GM19395 (cell line): ENCODE measurements at regions not wholly inside any gene's neighbourhood (a gene's known extent, or its start where the extent isn't known, plus 50 kb on each side); places are given as distances from the start of the nearest gene placed in this dataset.
"Not testable (repeated sequence)": the region's sequence is repeated elsewhere in the genome, so short reads cannot be mapped to it uniquely, and the experiment has no call there.

Experiments
- ATAC-seq: cut with Tn5 transposase; IDR thresholded peaks from one replicate; pipeline ENCODE4 v1.9.1; 2021; ENCODE audit warnings: mild to moderate bottlenecking, moderate library complexity; ENCODE audit not compliant: unreplicated experiment

DNA sequence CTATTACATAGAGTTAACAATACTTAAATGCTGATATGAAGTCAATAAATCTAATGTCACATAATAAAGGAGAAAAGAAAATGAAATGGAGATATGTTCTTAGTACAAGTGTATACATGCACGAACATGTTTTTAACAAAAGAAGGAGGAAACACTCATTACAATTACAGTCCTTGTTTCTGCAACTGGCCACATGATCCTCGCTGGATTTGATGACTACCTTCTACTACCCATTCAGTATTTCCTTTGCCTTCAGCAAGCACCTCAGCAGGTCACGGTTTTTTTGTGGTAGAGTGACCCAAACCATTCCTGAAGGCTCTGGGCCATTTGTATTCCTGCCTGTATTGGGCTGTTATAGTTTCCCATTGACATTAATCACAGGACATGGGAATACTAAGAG is 172.8 kb upstream of the CXADR start:
- no peak for ATAC-seq

DNA sequence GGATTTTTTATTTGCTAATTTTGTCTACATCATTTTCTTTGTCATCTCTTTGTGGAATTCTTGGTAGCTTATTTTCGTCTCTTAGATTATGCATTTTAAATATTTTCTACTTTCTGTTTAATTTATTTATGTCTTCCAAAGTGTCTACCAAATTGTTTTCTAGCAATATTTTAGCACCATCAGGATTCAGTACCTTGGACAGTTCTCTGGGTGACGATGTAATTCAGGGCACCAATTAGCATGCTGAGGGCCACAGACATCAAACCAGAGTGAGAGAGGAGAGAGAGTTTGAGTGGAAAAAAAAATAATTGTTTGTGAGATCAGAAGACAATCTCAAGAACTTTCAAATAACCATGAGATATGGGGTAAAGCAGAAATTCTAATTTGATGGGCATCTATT is 169.8 kb upstream of the CXADR start:
- no peak for ATAC-seq

DNA sequence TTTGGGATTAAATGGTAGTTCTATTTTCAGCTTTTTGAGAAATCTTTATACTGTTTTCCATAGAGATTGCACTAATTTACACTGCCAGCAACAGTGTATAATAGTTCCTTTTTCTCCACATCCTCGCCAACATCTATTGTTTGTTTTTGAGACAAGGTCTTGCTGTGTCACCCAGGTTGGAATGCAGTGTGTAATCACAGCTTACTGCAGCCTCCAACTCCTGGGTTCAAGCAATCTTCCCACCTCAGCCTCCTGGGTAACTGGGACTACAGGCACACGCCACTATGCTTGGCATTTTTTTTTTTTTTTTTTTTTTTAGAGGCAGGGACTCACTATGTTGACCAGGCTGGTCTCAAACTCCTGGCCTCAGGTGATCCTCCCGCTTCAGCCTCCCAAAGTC is 164.5 kb upstream of the CXADR start:
- no peak for ATAC-seq

DNA sequence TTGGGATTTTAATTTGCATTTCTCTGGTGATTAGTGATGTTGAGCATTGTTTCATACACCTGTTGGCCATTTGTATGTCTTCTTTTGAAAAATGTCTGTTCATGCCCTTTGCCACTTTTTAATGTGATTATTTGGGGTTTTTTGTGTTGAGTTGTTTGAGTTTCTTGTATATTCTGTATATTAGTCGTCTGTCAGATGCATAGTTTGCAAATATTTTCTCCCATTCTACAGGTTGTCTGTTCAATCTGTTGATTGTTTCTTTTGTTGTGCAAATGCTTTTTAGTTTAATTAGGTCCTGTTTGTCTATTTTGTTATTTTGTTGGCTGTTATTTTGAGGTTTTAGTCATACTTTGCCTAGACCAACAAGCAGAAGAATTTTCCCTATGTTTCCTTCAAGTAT is 164.0 kb upstream of the CXADR start:
- no peak for ATAC-seq

DNA sequence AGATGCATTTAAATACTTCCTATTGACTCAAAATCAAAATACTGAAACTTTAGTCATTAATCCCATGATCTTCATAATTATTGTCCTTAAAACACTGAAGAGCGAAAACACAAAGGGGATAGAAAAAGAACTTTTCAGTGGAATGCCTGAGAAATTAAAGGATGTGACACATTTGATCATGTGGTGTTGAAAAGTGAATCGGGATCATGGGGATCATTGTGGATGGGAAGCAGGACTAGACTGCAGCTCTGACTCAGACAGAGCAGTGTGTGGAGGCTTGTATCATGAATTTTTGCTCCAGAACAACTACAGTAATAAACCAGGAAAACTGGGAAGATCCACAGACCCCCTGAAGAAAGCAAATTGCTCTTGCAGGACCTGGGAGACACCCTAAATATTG is 161.1 kb upstream of the CXADR start:
- ATAC-seq = no peak

DNA sequence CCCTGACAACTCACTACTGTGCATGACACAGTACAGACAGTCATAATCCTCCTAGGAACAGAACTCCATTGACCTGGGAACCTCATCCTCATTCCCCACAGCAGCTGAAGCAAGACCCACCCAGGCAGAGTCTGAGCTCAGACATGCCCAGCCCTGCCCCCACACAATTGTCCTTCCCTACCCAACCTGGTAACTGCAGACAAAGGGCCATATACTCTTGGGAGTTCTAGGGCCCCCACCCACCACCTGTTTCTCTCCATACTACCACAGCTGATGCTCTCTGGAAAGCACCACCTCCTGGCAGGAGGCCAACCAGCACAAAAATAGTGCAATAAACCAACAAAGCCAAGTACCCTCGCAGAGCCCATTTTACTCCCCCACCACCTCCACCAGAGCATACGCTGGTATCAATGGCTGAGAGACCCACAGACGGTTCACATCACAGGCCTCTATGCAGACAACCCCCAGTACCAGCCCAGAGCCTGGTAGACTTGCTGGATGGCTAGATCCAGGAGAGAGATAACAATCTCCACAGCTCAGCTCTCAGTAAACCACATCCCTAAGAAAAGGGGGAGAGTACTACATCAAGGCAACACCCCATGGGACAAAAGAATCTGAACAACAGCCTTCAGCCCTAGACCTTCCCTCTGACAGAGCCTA is 159.7 kb upstream of the CXADR start:
- no peak for ATAC-seq

DNA sequence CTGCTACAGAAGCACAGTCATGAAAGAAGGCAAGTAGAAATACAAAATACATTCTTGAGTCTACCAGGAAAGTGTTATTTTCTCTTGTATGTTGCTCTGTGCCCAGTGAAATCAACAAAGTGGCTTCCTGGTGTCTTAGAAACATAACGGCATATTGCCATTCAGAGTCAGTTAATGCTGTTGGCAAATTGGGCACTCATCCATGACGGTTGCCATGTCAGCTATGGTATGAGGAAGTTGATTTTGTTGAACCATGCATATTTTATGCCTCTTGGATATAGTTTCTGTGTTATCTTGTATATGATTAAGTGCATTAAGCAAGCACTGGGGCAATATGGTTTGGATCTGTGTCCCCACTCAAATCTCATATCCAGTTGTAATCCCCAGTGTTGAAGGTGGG is 153.1 kb upstream of the CXADR start:
- no peak for ATAC-seq

DNA sequence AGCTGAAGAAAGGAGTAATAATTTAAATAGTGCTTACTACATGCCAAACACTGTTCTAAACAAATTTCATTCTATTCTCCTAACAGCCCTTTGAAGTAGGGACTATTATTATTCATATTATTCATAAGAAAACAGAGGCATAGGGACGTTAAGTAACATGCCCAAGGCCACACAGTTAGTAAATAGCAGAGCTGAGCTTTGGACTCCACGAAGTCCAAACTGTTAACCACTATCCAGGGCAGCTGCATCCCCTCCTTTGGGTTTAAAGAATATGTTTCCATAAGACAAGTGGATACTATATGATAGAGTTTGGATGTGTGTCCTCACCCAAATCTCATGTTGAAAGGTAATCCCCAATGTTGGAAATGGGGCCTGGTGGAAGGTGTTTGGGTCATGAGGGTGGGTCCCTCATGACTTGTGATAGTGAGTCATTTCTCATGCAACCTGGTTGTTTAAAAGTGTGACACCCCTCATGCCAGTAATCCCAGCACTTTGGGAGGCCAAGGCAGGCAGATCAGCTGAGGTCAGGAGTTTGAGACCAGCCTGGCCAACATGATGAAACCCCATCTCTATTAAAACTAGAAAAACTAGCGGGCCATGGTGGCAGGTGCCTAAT is 144.0 kb upstream of the CXADR start:
- no peak for ATAC-seq

DNA sequence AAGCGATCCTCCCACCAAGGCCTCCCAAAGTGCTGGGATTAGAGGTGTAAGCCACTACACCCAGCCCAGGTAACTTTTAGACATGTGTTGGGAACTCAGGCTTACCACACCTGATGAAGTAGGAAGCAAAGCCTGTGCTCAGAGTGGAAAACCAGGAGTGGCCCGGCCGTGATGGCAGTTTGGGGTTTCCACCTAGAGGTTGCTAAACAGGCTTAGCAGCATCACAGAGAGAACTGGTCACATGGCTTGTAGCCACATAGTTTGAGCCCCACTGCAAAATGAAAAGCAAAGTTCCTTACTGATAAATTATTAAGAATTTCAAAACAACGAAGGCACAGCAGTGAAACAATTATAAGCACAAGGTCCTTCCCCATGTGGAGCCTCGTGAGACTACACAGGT is 142.6 kb upstream of the CXADR start:
- no peak for ATAC-seq

DNA sequence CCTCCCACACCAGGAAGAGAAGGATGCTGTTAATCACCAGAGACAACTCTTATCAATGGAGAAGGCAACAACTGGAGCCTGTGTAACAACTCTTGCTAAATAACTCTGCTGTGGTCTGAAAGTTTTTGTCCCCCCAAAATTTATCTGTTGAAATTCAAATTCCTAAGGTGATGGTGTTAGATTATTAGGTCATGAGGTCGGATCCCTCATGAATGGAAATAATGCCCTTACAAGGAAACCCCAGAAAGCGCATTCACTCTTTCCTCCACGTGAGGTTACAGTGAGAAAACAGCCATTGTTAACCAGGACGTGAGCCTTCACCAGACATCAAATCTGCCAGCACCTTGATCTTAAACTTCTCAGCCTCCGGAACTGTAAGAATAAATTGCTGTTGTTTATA is 141.9 kb upstream of the CXADR start:
- no peak for ATAC-seq

DNA sequence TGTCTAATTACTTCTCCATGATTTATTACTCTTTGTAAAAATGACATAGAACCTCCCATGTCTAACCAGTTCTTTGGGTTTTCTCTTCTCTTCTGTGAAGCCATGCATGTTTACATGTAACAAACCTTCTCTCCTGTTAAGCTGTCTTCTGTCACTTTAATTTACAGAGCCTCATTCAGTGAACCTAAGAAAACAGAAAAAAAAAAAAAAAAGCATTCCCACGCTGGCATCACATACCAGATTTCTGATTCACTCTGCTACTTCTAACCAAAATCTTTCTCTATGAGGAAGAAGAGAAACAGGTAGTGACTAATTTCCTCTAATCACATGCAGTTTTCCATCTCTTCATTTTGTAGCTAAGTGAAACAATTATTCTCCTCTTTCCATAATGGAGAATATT is 141.4 kb upstream of the CXADR start:
- ATAC-seq = no peak

DNA sequence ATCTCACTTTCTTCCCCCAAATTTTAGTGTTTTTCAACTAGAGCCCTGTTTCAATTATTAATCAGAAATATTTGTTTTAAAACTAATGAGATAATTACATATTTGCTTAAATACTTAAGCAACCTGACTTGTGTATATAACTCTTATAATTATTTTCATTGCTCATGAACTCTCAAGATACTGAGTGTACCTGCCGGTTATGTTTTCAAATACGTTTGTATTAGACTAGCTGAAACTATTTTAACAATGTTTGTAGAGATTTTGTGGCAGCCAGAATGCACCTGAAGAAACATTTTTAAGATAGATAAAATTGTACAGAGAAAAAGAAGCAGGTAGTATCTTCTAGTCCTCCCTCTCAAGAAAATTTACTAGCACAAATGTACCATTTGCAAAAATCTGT is 140.6 kb upstream of the CXADR start:
- no peak for ATAC-seq

DNA sequence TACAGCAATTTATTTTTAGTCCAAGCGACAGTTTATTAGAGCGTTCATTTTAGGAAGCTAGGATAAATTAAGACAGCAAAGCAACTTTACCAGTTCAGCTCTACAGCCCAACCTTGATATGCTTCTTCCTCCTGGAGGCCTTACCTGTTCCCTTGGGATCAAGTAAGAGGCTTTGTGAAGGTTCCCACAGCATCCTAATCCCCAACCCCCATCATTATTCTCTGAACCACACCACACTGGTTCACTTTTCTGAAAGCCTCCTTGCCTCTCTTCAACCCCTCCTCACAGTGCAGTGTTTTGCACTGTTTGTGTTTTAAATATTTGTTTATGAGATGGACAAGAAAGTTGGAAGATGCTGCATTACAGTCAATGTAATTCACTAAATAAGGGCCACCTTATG is 126.3 kb upstream of the CXADR start:
- ATAC-seq = no peak

DNA sequence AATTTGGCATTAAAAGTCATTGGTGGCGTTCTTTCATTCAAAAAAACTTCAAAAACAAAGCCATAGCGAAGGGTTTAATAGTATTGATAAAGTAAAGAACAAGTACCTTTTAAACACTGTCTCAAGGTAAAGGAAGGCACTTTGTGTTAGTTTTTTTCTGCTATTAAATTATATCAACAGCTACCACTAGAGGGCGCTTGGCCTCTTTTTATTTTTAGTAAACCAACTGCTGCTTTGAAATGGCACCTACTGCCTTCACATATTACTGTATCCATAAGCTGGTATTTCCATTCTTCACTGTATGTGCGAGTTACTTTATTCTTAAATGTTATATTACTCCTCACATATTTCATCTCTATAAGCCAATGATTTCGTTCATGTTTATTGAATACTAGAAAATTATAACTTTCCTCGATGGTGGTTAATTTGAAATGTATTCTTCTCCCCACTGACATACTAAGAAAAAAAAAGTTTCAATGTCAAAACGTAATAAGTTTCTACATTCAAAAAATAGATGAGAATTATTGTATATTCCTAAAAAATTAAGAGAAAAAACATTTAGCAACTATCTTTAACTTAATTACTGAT is 125.7 kb upstream of the CXADR start:
- peak; percentile 80 for ATAC-seq

DNA sequence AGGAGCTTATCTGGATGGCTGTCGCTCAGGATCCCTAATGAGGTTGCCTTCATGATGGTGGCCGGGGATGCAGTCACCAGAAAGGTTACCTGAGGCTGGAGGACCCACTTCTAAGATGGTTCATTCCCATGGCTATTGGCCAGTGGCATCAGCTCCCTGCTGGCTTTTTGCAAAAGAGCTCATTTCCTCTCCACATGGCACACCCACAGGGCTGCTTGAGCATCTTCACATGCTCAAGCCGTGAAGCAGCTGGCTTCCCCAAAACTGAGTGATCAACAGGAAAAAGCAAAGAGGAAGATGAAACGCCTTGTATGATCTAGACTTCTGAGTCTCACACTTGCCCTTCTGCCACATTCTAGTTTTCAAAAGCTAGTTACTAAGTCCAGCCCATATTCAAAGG is 124.6 kb upstream of the CXADR start:
- ATAC-seq = no peak

DNA sequence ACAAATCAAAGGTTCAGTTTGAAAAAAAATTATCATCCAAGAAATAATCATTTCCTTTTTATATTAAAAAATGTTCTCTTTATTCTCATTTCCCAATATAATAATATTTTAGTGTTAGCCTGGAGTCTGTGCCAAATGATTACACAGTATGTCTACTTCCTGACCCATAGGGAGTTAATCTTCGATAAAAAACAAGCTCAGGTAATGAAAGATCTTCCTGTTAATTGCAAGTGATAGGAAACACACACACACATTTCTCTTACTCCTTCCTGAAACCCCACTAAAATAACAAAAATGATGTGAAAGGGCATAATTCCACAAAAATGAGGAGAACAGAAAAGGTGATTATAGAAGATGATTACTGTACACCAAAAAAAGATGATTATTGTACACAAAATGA is 123.5 kb upstream of the CXADR start:
- ATAC-seq = no peak

DNA sequence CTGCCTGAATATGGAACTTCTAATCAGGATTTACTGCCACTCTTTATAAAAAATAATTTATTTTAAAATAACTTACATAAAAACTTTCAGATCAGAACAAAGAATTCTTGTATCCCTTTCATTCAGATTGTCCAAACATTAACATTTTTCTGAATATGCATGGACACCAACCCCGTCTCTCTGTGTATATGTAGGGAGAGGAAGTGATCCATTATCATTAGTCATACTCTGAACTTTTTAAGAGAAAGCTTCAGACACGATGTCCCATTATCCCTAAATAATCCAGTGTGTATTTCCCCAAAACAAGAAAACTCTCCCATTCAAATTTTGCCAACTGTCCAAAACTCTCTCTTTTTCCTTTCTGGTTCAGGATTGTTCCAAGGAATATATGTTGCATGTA is 122.3 kb upstream of the CXADR start:
- no peak for ATAC-seq

DNA sequence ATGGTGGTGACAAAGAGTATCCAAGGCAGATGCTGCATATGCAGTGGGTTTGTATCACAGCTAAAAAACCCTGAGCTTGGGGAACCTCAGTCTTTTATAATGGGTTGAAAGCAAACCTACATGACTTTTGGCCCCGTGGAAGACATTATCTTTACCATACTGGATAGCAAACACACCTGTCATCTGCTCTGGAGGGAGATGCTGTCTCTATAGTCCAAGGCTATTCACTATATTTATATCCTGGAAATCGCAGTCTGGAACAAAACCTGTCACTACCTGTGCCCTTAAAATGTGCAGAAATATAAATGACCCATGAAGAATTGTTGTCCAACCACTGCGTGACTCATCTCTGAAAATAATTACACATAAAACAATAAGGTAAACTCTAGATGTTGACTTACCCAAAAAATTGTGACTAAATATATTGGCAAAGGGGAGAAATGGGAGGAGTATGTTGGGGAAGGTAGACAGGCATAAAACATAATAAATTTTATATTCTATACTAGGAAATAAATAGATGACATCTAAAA is 121.0 kb upstream of the CXADR start:
- no peak for ATAC-seq

DNA sequence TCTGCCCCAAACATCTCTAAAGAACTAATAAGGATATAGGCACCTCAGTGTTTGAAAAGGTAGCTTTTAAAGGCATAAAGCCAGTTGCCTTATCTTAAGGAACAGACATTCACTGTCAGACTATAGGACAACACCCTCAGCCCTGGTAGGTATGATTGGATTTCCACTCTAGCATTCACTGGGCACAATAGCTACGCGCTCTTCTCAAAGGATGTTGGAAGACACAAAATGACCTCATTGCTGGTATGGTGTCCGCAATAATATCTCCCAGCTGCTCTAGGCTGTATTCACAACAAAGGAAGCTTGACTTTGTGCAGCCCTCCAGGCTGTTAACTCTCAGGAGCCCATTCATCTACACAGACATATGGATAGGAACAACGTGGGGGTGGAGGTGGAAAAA is 119.4 kb upstream of the CXADR start:
- ATAC-seq = no peak

DNA sequence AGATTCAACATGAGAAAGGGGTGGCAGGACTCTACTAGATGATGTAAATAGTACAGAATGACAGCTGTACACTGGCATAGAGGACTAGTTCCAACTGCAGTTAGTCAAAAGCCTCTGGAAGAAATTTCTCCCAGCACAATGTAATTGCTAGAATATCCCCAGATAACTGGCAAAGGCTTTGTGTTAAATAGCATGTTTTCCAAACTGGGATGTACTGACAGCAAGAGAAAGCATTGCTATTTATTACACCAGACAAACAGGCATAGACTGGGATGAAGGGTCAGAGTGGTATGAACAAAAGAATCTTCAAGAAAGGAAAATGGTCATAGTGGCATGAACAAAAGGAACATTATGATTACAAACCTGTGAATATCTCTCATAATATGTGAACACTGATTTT is 115.9 kb upstream of the CXADR start:
- no peak for ATAC-seq

DNA sequence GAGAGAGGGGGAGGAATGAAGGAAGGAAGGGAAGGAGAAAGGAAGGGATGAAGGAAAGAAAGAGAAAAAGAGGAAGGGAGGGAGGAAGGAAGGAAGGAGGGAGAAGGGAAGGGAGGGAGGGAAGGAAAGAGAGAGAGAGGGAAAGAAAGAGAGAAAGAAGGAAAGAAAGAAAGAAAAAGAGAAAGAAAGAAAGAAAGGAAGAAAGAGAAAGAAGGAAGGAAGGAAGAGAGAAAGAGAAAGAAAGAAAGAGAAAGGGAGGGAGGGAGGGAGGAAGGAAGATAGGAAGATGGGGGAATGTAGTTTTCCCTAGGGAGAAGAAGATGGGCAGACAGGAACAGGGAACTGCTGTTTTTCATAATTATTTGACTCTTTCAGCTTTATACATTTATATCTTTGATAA is 115.1 kb upstream of the CXADR start:
- ATAC-seq = no peak

DNA sequence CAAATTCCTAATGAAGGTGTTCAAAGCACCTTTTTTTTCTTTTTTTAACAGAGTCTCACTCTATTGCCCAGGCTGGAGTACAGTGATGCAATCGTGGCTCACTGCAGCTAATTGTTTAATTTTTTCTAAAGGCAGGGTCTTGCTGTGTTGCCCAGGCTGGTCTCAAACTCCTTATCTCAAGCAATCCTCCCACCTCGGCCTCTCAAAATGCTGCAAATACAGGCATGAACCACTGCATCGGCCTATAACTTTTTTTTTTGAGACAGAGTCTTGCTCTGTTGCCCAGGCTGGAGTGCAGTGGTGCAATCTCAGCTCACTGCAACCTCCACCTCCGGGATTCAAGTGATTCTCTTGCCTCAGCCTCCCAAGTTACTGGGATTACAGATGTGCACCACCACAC is 113.9 kb upstream of the CXADR start:
- not testable (repeated sequence) for ATAC-seq

DNA sequence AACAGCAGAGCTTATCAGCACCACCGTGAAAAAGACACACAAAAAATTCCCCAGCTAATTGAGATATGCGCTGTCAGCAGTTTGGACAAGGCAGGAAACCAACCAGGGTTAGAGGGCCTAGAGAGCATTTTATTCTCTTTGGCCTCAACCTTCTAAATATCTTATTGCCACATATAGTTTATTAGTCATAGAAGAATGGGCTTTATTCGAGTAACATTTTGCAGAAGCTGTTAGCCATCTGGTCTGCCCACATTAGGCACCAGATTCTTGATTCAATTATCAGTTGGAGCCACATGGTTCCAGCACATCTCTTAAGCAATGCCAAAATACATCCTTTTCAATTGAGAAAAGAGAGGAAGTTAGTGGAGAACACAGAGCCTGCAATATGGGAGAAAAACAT is 109.9 kb upstream of the CXADR start:
- ATAC-seq = no peak
